ENCODE measurements at regions not wholly inside any gene's neighbourhood (a gene's known extent, or its start where the extent isn't known, plus 50 kb on each side); places are given as distances from the start of the nearest gene placed in this dataset.

DNA sequence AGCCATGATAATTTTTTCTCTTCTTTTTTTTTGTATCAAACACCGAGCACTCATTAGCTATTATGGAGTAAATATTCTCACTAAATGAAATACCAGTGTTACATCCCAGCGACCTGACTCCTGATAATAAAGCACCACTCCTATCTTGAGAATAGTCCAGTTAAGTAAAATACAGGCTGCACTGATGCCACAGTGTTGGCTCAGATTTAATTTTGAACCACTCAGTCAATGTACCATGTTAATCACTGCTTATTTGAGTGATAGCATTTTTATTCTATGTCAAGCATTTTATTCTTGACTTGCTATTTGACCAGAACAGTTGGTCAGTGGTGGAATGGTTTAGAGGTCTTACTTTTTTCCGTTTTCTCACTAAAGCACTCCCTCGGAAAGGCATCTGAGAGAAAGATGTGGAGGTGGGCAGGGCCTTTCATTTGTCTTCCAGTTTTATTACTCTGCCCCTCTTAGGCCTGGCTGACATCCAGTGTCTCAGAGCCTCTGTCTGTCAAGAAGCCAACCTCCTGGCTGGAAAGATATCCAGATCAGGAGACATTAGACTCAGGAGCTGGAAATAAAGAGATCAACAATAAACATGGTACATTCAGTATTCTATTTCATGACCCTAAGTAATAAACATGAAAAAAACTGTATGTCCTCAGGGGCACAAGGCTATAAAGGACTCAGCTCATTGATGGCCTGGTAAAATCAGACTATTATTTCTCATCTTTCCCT lies 457.8 kb downstream of the EPM2A start:
- TF ChIP-seq POLR2A (IDR thresholded peaks at IDR 0.05) (no peak), POLR2AphosphoS5 (IDR thresholded peaks at IDR 0.05) (no peak), EP300 (IDR thresholded peaks at IDR 0.05) (no peak)
- TF ChIP-seq, protein P1, sequence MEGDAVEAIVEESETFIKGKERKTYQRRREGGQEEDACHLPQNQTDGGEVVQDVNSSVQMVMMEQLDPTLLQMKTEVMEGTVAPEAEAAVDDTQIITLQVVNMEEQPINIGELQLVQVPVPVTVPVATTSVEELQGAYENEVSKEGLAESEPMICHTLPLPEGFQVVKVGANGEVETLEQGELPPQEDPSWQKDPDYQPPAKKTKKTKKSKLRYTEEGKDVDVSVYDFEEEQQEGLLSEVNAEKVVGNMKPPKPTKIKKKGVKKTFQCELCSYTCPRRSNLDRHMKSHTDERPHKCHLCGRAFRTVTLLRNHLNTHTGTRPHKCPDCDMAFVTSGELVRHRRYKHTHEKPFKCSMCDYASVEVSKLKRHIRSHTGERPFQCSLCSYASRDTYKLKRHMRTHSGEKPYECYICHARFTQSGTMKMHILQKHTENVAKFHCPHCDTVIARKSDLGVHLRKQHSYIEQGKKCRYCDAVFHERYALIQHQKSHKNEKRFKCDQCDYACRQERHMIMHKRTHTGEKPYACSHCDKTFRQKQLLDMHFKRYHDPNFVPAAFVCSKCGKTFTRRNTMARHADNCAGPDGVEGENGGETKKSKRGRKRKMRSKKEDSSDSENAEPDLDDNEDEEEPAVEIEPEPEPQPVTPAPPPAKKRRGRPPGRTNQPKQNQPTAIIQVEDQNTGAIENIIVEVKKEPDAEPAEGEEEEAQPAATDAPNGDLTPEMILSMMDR (IDR thresholded peaks at IDR 0.05) = no peak

Data from suprapubic skin (tissue), 4 donors.